DND-41 (cell line): ENCODE measurements at regions not wholly inside any gene's neighbourhood (a gene's known extent, or its start where the extent isn't known, plus 50 kb on each side); places are given as distances from the start of the nearest gene placed in this dataset.

Source experiments
- CTCF ChIP-seq: IDR thresholded peaks from 2 replicates; pipeline ENCODE4 v1.5.1; 2012; ENCODE audit warnings: borderline replicate concordance, low read length, moderate library complexity, mild to moderate bottlenecking; ENCODE audit not compliant: poor library complexity, severe bottlenecking; ENCODE audit errors: extremely low read depth
- EZH2 ChIP-seq: IDR thresholded peaks from 3 replicates; pipeline ENCODE4 v1.6.1; 2012; ENCODE audit warnings: borderline replicate concordance, low read depth, mild to moderate bottlenecking, moderate library complexity, low read length, inconsistent platforms; ENCODE audit not compliant: severe bottlenecking

- TF ChIP-seq CTCF (no peak), EZH2 (no peak)
Measured at GRCh38 chrX:8873956-8874355, 72.8 kb upstream of the FAM9A start.
